ENCODE measurements at regions not wholly inside any gene's neighbourhood (a gene's known extent, or its start where the extent isn't known, plus 50 kb on each side); places are given as distances from the start of the nearest gene placed in this dataset.

GRCh38 chr6:22041797-22042480 is 254.9 kb downstream of the PRL start:
- DNase-seq, result no peak

- DNase-seq, result no peak
Measured at GRCh38 chr6:22042706-22043105, 254.1 kb downstream of the PRL start.

- no peak for DNase-seq
Measured at GRCh38 chr6:22043284-22043962, 253.4 kb downstream of the PRL start.

GRCh38 chr6:22045261-22045912 is 251.4 kb downstream of the PRL start:
- DNase-seq, result peak in 1 of 2 experiments; percentile 18

- no peak for DNase-seq
Measured at GRCh38 chr6:22049002-22049401, 247.8 kb downstream of the PRL start.

GRCh38 chr6:22053391-22053997 is 243.3 kb downstream of the PRL start:
- DNase-seq, result no peak

GRCh38 chr6:22056398-22056797 is 240.4 kb downstream of the PRL start:
- DNase-seq, result no peak

GRCh38 chr6:22057962-22058361 is 238.9 kb downstream of the PRL start:
- no peak for DNase-seq

GRCh38 chr6:22059126-22059525 is 237.7 kb downstream of the PRL start:
- DNase-seq, result no peak

- no peak for DNase-seq
Measured at GRCh38 chr6:22059946-22060345, 236.9 kb downstream of the PRL start.

GRCh38 chr6:22062807-22063408 is 233.9 kb downstream of the PRL start:
- no peak for DNase-seq

GRCh38 chr6:22064558-22064957 is 232.3 kb downstream of the PRL start:
- DNase-seq, result peak; percentile 61 to 71

- DNase-seq, result no peak
Measured at GRCh38 chr6:22067122-22067521, 229.7 kb downstream of the PRL start.

- no peak for DNase-seq
Measured at GRCh38 chr6:22067671-22068070, 229.2 kb downstream of the PRL start.

- no peak for DNase-seq
Measured at GRCh38 chr6:22068561-22069305, 228.1 kb downstream of the PRL start.

GRCh38 chr6:22069306-22069800 is 227.5 kb downstream of the PRL start:
- no peak for DNase-seq

- no peak for DNase-seq
Measured at GRCh38 chr6:22071270-22072041, 225.4 kb downstream of the PRL start.

- DNase-seq, result no peak
Measured at GRCh38 chr6:22072949-22073348, 223.9 kb downstream of the PRL start.

- no peak for DNase-seq
Measured at GRCh38 chr6:22073516-22074198, 223.2 kb downstream of the PRL start.

GRCh38 chr6:22078288-22078687 is 218.5 kb downstream of the PRL start:
- no peak for DNase-seq
